PC-9 (cell line): ENCODE measurements at regions not wholly inside any gene's neighbourhood (a gene's known extent, or its start where the extent isn't known, plus 50 kb on each side); places are given as distances from the start of the nearest gene placed in this dataset.

Experiments
- EZH2 ChIP-seq: fragments of 200-600 bp; sonication (generic); IDR thresholded peaks from 2 replicates; pipeline ENCODE4 v1.8.0; 2017; ENCODE audit warnings: antibody characterized with exemption, low read depth
- TF ChIP-seq, protein P1 (sequence below): fragments of 200-600 bp; sonication (generic); conservative IDR thresholded peaks from 2 replicates; pipeline ENCODE4 v1.6.1; 2017; ENCODE audit warnings: mixed run types, antibody characterized with exemption, mild to moderate bottlenecking, moderate library complexity

DNA sequence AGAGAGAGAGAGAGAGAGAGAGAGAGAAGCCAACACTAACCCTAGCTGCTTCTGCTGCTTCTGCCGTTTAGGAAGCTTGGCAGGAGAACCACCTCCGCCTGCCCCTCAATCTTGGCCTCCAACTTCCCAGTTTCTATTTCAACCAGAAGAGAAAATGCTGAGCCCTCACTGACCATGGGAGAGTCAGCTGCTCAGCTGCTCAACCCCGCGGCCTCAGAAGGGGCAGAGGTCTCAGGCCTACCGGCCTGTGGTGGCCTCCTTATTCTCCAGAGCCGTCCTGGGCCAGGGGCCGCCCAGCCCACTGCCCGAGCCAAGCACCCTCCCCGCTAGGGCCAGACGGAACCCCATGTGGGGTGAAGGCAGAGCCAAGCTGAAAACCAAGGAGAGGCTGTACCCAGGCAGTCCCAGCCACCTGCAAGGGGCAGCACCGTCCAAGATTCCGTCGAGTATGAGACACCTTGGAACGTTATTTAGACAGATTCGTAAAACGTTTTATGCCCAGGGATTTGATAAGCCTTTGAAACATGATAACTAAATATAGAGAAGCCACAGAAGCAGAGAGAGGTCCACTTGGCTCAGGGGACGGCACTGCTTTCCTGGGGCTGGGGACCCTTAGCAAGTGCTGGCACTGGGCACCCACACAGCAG, 116.6 kb downstream of the DLL1 start:
- TF ChIP-seq, protein P1, sequence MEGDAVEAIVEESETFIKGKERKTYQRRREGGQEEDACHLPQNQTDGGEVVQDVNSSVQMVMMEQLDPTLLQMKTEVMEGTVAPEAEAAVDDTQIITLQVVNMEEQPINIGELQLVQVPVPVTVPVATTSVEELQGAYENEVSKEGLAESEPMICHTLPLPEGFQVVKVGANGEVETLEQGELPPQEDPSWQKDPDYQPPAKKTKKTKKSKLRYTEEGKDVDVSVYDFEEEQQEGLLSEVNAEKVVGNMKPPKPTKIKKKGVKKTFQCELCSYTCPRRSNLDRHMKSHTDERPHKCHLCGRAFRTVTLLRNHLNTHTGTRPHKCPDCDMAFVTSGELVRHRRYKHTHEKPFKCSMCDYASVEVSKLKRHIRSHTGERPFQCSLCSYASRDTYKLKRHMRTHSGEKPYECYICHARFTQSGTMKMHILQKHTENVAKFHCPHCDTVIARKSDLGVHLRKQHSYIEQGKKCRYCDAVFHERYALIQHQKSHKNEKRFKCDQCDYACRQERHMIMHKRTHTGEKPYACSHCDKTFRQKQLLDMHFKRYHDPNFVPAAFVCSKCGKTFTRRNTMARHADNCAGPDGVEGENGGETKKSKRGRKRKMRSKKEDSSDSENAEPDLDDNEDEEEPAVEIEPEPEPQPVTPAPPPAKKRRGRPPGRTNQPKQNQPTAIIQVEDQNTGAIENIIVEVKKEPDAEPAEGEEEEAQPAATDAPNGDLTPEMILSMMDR = no peak
- TF ChIP-seq EZH2 = no peak
